ENCODE measurements at regions not wholly inside any gene's neighbourhood (a gene's known extent, or its start where the extent isn't known, plus 50 kb on each side); places are given as distances from the start of the nearest gene placed in this dataset.

- TF ChIP-seq POLR2A (IDR thresholded peaks at IDR 0.05) = no peak
- no peak for TF ChIP-seq CTCF (IDR thresholded peaks at IDR 0.05)
Measured at GRCh38 chr14:41144370-41144769, 462.3 kb upstream of the LRFN5 start.
